ENCODE measurements at regions not wholly inside any gene's neighbourhood (a gene's known extent, or its start where the extent isn't known, plus 50 kb on each side); places are given as distances from the start of the nearest gene placed in this dataset.

- no peak overlapping the region for H3K27ac ChIP-seq
Observed at GRCh38 chr4:32988165-32988811, 2268.1 kb downstream of the PCDH7 start.

GRCh38 chr4:32991663-32992062, 2271.5 kb downstream of the PCDH7 start:
- no peak overlapping the region for H3K27ac ChIP-seq
- no peak for TF ChIP-seq CTCF (IDR thresholded peaks at IDR 0.05)
- TF ChIP-seq ZFX (IDR thresholded peaks at IDR 0.05; ENCODE audit: borderline replicate concordance) = no peak

More at GRCh38 chr4:32988165-32988811, 2268.1 kb downstream of the PCDH7 start:
- TF ChIP-seq CTCF (IDR thresholded peaks at IDR 0.05) (no peak), ZFX (IDR thresholded peaks at IDR 0.05; ENCODE audit: borderline replicate concordance) (no peak)

GRCh38 chr4:32994981-32995881, 2275.1 kb downstream of the PCDH7 start:
- no peak overlapping the region for H3K27ac ChIP-seq

GRCh38 chr4:33013282-33013681, 2293.1 kb downstream of the PCDH7 start:
- no peak overlapping the region for H3K27ac ChIP-seq
- TF ChIP-seq ZFX (IDR thresholded peaks at IDR 0.05; ENCODE audit: borderline replicate concordance) (no peak), CTCF (IDR thresholded peaks at IDR 0.05) (no peak)

More at GRCh38 chr4:32994981-32995881, 2275.1 kb downstream of the PCDH7 start:
- TF ChIP-seq ZFX (IDR thresholded peaks at IDR 0.05; ENCODE audit: borderline replicate concordance) = no peak
- TF ChIP-seq CTCF (IDR thresholded peaks at IDR 0.05) = no peak

GRCh38 chr4:33025236-33025635, 2305.1 kb downstream of the PCDH7 start:
- no peak for TF ChIP-seq CTCF (IDR thresholded peaks at IDR 0.05)

GRCh38 chr4:33029976-33030375, 2309.8 kb downstream of the PCDH7 start:
- H3K27ac ChIP-seq = no peak overlapping the region
- no peak for TF ChIP-seq ZFX (IDR thresholded peaks at IDR 0.05; ENCODE audit: borderline replicate concordance)
- no peak for TF ChIP-seq CTCF (IDR thresholded peaks at IDR 0.05)

More at GRCh38 chr4:33025236-33025635, 2305.1 kb downstream of the PCDH7 start:
- H3K27ac ChIP-seq = no peak overlapping the region

- H3K27ac ChIP-seq = no peak overlapping the region
- no peak for TF ChIP-seq ZFX (IDR thresholded peaks at IDR 0.05; ENCODE audit: borderline replicate concordance)
- no peak for TF ChIP-seq CTCF (IDR thresholded peaks at IDR 0.05)
Observed at GRCh38 chr4:33031328-33031727, 2311.2 kb downstream of the PCDH7 start.

Measured in 22Rv1 (cell line).